DMS 273 (cell line): ENCODE measurements at regions not wholly inside any gene's neighbourhood (a gene's known extent, or its start where the extent isn't known, plus 50 kb on each side); places are given as distances from the start of the nearest gene placed in this dataset.

Experiments
- DNase-seq: peaks from one replicate; lab custom pipeline; 2025; ENCODE audit not compliant: unreplicated experiment; lab: John Stamatoyannopoulos, UW

- DNase-seq = no peak
Observed at GRCh38 chr2:100658017-100658416, 95.2 kb downstream of the PDCL3 start.

GRCh38 chr2:100660851-100661584 lies 98.2 kb downstream of the PDCL3 start:
- DNase-seq = no peak

GRCh38 chr2:100662866-100663265 lies 100.1 kb downstream of the PDCL3 start:
- no peak for DNase-seq

- no peak for DNase-seq
Observed at GRCh38 chr2:100664021-100664755, 101.4 kb downstream of the PDCL3 start.

- DNase-seq = no peak
Observed at GRCh38 chr2:100664756-100665101, 101.9 kb downstream of the PDCL3 start.

- DNase-seq = no peak
Observed at GRCh38 chr2:100666996-100667395, 104.2 kb downstream of the PDCL3 start.

GRCh38 chr2:100667801-100668200 lies 105.0 kb downstream of the PDCL3 start:
- no peak for DNase-seq

- no peak for DNase-seq
Observed at GRCh38 chr2:100670232-100670631, 107.4 kb downstream of the PDCL3 start.

GRCh38 chr2:100673115-100673514 lies 110.3 kb downstream of the PDCL3 start:
- no peak for DNase-seq

- DNase-seq = no peak
Observed at GRCh38 chr2:100673691-100674485, 111.1 kb downstream of the PDCL3 start.

GRCh38 chr2:100674666-100675065 lies 111.9 kb downstream of the PDCL3 start:
- no peak for DNase-seq

- DNase-seq = no peak
Observed at GRCh38 chr2:100675373-100675772, 112.6 kb downstream of the PDCL3 start.

- DNase-seq = no peak
Observed at GRCh38 chr2:100675855-100676254, 113.1 kb downstream of the PDCL3 start.

GRCh38 chr2:100676346-100676745 lies 113.6 kb downstream of the PDCL3 start:
- DNase-seq = no peak

GRCh38 chr2:100677611-100678185 lies 114.9 kb downstream of the PDCL3 start:
- DNase-seq = no peak

- DNase-seq = no peak
Observed at GRCh38 chr2:100679211-100679610, 116.4 kb downstream of the PDCL3 start.

- no peak for DNase-seq
Observed at GRCh38 chr2:100682536-100682935, 119.7 kb downstream of the PDCL3 start.

- no peak for DNase-seq
Observed at GRCh38 chr2:100683231-100683630, 120.4 kb downstream of the PDCL3 start.

GRCh38 chr2:100691846-100692245 lies 128.1 kb upstream of the NPAS2 start:
- no peak for DNase-seq

- DNase-seq = no peak
Observed at GRCh38 chr2:100692381-100692780, 127.6 kb upstream of the NPAS2 start.

- no peak for DNase-seq
Observed at GRCh38 chr2:100692906-100693305, 127.0 kb upstream of the NPAS2 start.
